ENCODE measurements at regions not wholly inside any gene's neighbourhood (a gene's known extent, or its start where the extent isn't known, plus 50 kb on each side); places are given as distances from the start of the nearest gene placed in this dataset.

GRCh38 chr20:24303393-24304170 lies 165.8 kb upstream of the SYNDIG1 start:
- TF ChIP-seq TAF1 (IDR thresholded peaks at IDR 0.05; ENCODE audit: borderline replicate concordance, low read depth, low read length) (no peak), POLR2A (IDR thresholded peaks at IDR 0.05; ENCODE audit: low read depth, low read length) (no peak), POLR2AphosphoS5 (IDR thresholded peaks at IDR 0.05; ENCODE audit: low read depth, low read length) (no peak)
